NB4 (cell line): ENCODE measurements at regions not wholly inside any gene's neighbourhood (a gene's known extent, or its start where the extent isn't known, plus 50 kb on each side); places are given as distances from the start of the nearest gene placed in this dataset.

Source experiments
- DNase-seq: peaks from one replicate; pipeline ENCODE4 v3.0.0; 2010; ENCODE audit warnings: low read depth
- H3K4me3 ChIP-seq: one replicate; pipeline ENCODE4 v1.5.1; 2011; ENCODE audit warnings: mild to moderate bottlenecking, low read depth, low read length, moderate library complexity
- MAX ChIP-seq: IDR thresholded peaks from 2 replicates; pipeline ENCODE4 v1.6.1; 2011; ENCODE audit warnings: low read depth, low read length
- MYC ChIP-seq: IDR thresholded peaks from 2 replicates; pipeline ENCODE4 v1.6.1; 2011; ENCODE audit warnings: low read depth, low read length
- POLR2A ChIP-seq: IDR thresholded peaks from 2 replicates; pipeline ENCODE4 v1.6.1; 2011; ENCODE audit warnings: mild to moderate bottlenecking; ENCODE audit not compliant: insufficient read length; ENCODE audit errors: extremely low read depth
- TF ChIP-seq, protein P1 (sequence below): IDR thresholded peaks from one replicate; pipeline ENCODE4 v1.5.1; 2012; ENCODE audit warnings: low read depth, low read length

DNA sequence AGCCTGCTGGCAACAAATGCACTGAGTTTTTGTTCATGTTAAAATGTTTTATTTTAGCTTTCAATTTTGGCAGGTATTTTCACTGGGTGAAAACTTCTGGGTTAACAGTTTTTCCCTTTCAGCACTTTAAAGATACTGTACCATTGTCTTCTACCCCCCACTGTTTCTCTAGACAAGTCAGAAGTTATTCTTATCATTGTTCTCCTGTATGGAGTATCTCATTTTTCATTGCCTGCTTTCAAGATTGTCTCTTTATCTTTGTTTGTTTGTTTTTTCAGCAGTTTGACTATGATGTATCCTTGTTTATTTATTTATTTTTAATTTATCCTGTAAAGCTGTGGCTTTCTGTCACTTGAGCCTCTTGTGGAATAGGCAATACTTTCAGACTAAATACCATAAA is 277.0 kb downstream of the ICOS start:
- no peak for DNase-seq
- TF ChIP-seq MAX, result no peak
- no peak overlapping the region for H3K4me3 ChIP-seq

- TF ChIP-seq, protein P1, sequence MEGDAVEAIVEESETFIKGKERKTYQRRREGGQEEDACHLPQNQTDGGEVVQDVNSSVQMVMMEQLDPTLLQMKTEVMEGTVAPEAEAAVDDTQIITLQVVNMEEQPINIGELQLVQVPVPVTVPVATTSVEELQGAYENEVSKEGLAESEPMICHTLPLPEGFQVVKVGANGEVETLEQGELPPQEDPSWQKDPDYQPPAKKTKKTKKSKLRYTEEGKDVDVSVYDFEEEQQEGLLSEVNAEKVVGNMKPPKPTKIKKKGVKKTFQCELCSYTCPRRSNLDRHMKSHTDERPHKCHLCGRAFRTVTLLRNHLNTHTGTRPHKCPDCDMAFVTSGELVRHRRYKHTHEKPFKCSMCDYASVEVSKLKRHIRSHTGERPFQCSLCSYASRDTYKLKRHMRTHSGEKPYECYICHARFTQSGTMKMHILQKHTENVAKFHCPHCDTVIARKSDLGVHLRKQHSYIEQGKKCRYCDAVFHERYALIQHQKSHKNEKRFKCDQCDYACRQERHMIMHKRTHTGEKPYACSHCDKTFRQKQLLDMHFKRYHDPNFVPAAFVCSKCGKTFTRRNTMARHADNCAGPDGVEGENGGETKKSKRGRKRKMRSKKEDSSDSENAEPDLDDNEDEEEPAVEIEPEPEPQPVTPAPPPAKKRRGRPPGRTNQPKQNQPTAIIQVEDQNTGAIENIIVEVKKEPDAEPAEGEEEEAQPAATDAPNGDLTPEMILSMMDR, result no peak
- TF ChIP-seq MAX, result no peak
- no peak for TF ChIP-seq POLR2A
- H3K4me3 ChIP-seq, result no peak overlapping the region
- DNase-seq, result no peak
Measured at GRCh38 chr2:204218040-204218439, 281.5 kb downstream of the ICOS start.

DNA sequence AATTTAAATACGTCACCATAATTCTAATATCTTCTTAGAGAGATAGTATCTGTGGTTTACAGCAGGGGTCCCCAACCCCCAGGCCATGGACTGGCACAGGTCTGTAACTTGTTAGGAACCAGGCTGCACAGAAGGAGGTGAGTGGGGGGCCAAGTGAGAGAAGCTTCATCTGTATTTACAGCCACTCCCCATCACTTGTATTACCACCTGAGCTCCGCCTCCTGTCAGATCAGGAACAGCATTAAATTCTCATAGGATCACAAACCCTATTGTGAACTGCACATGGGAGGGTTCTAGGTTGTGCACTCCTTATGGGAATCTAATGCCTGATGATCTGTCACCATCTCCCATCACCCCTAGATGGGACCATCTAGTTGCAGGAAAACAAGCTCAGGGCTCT is 282.6 kb downstream of the ICOS start:
- no peak for TF ChIP-seq POLR2A
- TF ChIP-seq, protein P1, result no peak
- TF ChIP-seq MAX, result no peak
- no peak for TF ChIP-seq MYC
- no peak for DNase-seq

DNA sequence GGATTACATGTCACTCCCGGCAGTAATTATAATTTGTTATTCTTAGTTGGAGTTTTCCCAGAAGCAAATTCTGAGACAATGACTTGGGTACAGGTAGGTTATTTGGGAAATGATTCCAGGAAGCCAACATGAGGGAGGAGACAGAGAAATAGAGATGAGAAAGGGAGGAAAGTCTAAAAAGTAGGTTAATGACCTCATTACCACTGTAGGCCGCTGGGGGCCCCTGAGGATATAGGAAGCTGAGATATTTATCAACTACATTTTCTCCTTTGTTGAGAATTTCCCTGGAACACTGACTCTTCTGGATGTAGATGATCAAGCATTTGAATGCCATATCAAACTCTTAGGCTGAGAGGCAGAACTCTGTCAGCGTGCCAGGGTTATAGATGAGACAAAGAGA is 284.3 kb downstream of the ICOS start:
- H3K4me3 ChIP-seq, result no peak overlapping the region
- TF ChIP-seq, protein P1, result no peak
- TF ChIP-seq MYC, result no peak
- TF ChIP-seq MAX, result no peak
- no peak for TF ChIP-seq POLR2A
- DNase-seq, result no peak

More for the DNA sequence above, 282.6 kb downstream of the ICOS start:
- no peak overlapping the region for H3K4me3 ChIP-seq

DNA sequence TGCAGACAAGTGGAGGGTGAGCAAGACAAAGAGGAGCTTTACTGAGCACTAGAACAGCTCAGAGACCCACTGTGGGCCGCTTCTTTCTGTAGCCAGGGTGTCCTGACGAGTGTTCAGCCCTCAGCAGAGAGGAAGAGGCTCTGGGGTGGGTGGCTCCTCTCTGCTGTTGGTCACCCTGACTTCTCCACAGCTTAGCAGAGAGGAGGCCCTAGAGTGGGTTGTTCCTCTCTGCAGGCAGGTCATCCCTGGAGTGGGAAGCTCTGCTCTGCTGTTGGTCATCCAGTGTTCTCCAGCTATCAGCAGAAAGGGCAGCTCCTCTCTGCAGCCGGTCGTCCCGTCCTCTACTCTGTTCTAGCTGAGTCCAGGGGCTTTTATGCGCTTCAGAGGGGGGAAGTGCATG is 286.5 kb downstream of the ICOS start:
- no peak overlapping the region for H3K4me3 ChIP-seq
- TF ChIP-seq, protein P1, result no peak
- TF ChIP-seq MAX (no peak), MYC (no peak), POLR2A (no peak)
- no peak for DNase-seq

DNA sequence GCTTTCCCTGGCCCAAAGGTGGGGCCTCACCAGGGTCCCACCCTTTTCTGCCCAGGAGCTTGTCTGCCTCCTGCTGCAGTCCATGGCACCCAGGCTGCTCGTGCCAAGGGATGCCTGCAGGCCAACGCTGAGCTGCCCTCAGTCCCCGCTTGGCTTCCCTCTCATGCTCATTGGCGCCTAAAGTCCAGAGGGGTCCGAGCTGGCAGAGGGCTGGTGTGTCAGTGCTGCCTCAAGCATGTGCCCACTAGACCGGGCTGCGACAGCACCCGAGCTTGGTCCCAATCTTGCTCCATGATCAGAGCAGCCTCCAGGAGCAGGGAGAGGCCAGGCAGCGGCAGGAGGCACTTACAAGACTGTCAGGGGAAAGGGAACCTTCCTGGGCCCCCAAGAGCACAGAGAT is 287.0 kb downstream of the ICOS start:
- H3K4me3 ChIP-seq, result no peak overlapping the region
- DNase-seq, result no peak
- TF ChIP-seq MAX (no peak), POLR2A (no peak), MYC (no peak)
- TF ChIP-seq, protein P1, result no peak

DNA sequence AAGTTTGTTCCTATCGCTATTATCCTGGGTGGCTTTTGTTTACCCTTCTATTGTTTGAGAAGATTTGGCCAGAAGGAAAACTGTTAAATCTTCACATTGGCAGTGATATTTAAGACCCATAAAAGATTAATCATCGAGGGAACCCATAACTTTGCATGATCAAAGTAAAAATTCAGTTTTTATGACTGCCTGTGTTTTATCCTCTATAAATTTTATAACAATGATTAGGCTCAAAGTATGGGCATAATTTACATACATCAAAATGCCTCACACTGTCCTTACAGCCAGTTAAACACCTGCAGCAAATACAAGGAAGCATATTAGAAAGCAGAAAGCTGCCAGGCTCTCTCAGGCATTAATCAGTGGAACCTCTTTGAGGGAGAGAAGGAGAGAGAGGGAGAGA is 289.1 kb downstream of the ICOS start:
- TF ChIP-seq MYC, result no peak
- TF ChIP-seq, protein P1, result no peak
- no peak for TF ChIP-seq MAX
- TF ChIP-seq POLR2A, result no peak
- DNase-seq, result no peak
- no peak overlapping the region for H3K4me3 ChIP-seq
